ENCODE measurements at regions not wholly inside any gene's neighbourhood (a gene's known extent, or its start where the extent isn't known, plus 50 kb on each side); places are given as distances from the start of the nearest gene placed in this dataset.
A peak's percentile ranks its signal among the peaks of the same experiment; 100 is the strongest.

DNA sequence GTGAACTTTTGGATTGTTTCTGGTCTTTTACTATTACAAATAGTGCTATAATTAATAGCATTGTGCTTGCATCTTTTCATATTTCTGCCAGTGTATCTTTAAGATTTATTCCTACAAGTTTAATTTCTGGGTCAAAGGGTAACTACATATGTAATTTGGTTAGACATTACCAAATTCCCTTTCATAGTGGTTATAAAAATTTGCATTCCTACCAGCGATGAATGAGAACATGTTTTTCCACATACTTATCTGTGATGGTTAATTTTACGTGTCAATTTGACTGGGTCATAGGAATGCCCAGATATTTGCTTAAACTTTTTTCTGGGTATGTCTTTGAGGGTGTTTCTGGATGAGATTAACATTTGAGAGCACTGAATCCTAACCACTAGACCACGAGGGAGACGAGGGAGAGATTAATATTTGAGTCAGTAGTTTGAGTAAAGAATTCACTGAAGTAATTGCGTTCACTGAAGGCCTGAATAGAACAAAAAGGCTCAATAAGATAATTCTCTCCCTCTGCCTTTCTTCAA lies 132.3 kb upstream of the NEO1 start:
- no peaks in the 10 kb centered on the region for H3K9me3 ChIP-seq (ENCODE audit: insufficient read depth, low read length)
- no peak overlapping the region for H3K9ac ChIP-seq (ENCODE audit: low read length)
- no peak overlapping the region for H3K4me3 ChIP-seq (ENCODE audit: low read length)
- no peaks in the 10 kb centered on the region for H4K20me1 ChIP-seq (ENCODE audit: insufficient read depth, low read length)
- no peaks in the 10 kb centered on the region for H3K36me3 ChIP-seq (replicated peaks; ENCODE audit: low read depth, low read length)
- no peak for TF ChIP-seq EZH2phosphoT487 (IDR thresholded peaks at IDR 0.05; ENCODE audit: low read depth)
- TF ChIP-seq, protein P1, sequence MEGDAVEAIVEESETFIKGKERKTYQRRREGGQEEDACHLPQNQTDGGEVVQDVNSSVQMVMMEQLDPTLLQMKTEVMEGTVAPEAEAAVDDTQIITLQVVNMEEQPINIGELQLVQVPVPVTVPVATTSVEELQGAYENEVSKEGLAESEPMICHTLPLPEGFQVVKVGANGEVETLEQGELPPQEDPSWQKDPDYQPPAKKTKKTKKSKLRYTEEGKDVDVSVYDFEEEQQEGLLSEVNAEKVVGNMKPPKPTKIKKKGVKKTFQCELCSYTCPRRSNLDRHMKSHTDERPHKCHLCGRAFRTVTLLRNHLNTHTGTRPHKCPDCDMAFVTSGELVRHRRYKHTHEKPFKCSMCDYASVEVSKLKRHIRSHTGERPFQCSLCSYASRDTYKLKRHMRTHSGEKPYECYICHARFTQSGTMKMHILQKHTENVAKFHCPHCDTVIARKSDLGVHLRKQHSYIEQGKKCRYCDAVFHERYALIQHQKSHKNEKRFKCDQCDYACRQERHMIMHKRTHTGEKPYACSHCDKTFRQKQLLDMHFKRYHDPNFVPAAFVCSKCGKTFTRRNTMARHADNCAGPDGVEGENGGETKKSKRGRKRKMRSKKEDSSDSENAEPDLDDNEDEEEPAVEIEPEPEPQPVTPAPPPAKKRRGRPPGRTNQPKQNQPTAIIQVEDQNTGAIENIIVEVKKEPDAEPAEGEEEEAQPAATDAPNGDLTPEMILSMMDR (IDR thresholded peaks at IDR 0.05; ENCODE audit: low read depth, low read length): no peak
- no peak overlapping the region for H3K4me2 ChIP-seq (ENCODE audit: low read length)
- no peaks in the 10 kb centered on the region for H3K79me2 ChIP-seq (ENCODE audit: low read length)
- no peaks in the 10 kb centered on the region for H3K4me1 ChIP-seq (ENCODE audit: low read length)
- H3K27me3 ChIP-seq (ENCODE audit: low read depth, low read length): no peaks in the 10 kb centered on the region; the same call in 1 of the 2 replicates
- H2AFZ ChIP-seq (ENCODE audit: low read depth, low read length): 0 out of 2 replicates have a peak overlapping the region, but pooled peaks have one; percentile 13
- no peak overlapping the region for H3K27ac ChIP-seq (ENCODE audit: low read length)

DNA sequence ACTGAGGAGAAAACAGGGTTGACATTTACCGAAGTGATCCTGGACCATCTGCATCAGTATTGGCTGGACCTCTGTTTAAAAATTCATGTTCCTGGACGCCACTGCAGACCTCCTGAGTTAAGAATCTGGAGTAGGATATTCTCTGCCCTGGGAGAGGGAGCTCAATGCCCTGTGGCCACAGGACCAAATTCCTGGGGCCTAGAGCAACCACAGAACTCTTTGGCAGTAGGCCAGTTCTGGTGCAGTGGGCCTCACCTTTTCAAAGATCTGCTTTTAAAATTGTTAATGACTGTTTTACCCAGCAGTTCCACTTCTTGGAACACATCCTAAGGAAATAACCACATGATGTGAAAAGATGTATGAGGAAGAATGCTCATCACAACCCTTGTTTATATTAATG lies 133.3 kb upstream of the ADPGK start:
- TF ChIP-seq EZH2phosphoT487 (IDR thresholded peaks at IDR 0.05; ENCODE audit: low read depth): no peak
- TF ChIP-seq, protein P1 (IDR thresholded peaks at IDR 0.05; ENCODE audit: low read depth, low read length): no peak
- no peak overlapping the region for H2AFZ ChIP-seq (ENCODE audit: low read depth, low read length)
- no peaks in the 10 kb centered on the region for H3K79me2 ChIP-seq (ENCODE audit: low read length)
- H4K20me1 ChIP-seq (ENCODE audit: insufficient read depth, low read length): no peaks in the 10 kb centered on the region
- H3K27me3 ChIP-seq (ENCODE audit: low read depth, low read length): 0 out of 2 replicates have a peak, but pooled peaks cover 3% of the 10 kb centered on the region
- H3K27ac ChIP-seq (ENCODE audit: low read length): no peak overlapping the region
- H3K4me2 ChIP-seq (ENCODE audit: low read length): no peak overlapping the region
- H3K4me3 ChIP-seq (ENCODE audit: low read length): no peak overlapping the region
- H3K4me1 ChIP-seq (ENCODE audit: low read length): no peaks in the 10 kb centered on the region
- no peaks in the 10 kb centered on the region for H3K9me3 ChIP-seq (ENCODE audit: insufficient read depth, low read length)
- no peaks in the 10 kb centered on the region for H3K36me3 ChIP-seq (replicated peaks; ENCODE audit: low read depth, low read length)
- H3K9ac ChIP-seq (ENCODE audit: low read length): no peak overlapping the region

DNA sequence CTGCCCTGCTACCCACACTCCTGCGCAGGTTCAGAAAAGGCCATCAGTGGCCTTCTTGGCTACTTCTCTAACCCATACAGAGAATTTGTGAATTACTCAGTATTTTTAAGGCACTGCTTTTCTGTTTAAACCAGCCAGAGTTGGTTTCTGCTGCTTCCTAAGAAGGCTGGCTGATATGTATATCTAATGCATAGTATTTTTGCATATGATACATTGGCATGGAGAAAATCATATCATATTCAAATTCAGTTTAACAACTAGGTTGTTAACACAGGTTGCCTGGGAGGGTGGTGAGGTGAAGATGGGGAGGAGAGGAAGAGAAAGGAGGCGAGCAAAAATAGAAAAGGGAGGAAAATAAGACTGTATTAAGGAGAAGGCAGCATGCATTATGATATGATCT lies 132.8 kb upstream of the ADPGK start:
- no peak overlapping the region for H3K4me2 ChIP-seq (ENCODE audit: low read length)
- H3K9me3 ChIP-seq (ENCODE audit: insufficient read depth, low read length): no peaks in the 10 kb centered on the region
- no peaks in the 10 kb centered on the region for H3K4me1 ChIP-seq (ENCODE audit: low read length)
- TF ChIP-seq, protein P1 (IDR thresholded peaks at IDR 0.05; ENCODE audit: low read depth, low read length): no peak
- TF ChIP-seq EZH2phosphoT487 (IDR thresholded peaks at IDR 0.05; ENCODE audit: low read depth): no peak
- 0 out of 2 replicates have a peak, but pooled peaks cover 3% of the 10 kb centered on the region for H3K27me3 ChIP-seq (ENCODE audit: low read depth, low read length)
- no peaks in the 10 kb centered on the region for H3K36me3 ChIP-seq (replicated peaks; ENCODE audit: low read depth, low read length)
- H3K4me3 ChIP-seq (ENCODE audit: low read length): no peak overlapping the region
- H2AFZ ChIP-seq (ENCODE audit: low read depth, low read length): no peak overlapping the region
- no peak overlapping the region for H3K9ac ChIP-seq (ENCODE audit: low read length)
- no peak overlapping the region for H3K27ac ChIP-seq (ENCODE audit: low read length)
- no peaks in the 10 kb centered on the region for H3K79me2 ChIP-seq (ENCODE audit: low read length)
- H4K20me1 ChIP-seq (ENCODE audit: insufficient read depth, low read length): no peaks in the 10 kb centered on the region

DNA sequence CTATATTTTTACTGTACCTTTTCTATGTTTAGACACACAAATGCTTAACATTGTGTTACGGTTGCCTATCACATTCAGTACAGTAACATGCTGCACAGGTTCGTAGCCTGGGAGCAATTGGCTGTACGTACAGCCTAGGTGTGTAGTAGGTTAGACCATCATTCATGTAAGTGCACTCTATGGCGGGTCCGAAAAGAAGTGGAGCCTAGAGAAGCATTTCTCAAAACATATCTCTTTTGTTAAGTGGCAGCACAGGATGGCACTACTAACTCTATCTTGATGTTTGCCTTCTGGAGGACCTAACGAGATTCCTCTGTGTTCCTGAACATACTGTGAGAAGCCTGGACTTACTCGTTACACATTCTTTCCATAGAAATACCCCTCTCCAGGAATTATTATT lies 132.3 kb upstream of the ADPGK start:
- no peaks in the 10 kb centered on the region for H4K20me1 ChIP-seq (ENCODE audit: insufficient read depth, low read length)
- H3K4me2 ChIP-seq (ENCODE audit: low read length): no peak overlapping the region
- H2AFZ ChIP-seq (ENCODE audit: low read depth, low read length): no peak overlapping the region
- H3K36me3 ChIP-seq (replicated peaks; ENCODE audit: low read depth, low read length): no peaks in the 10 kb centered on the region
- no peak overlapping the region for H3K9ac ChIP-seq (ENCODE audit: low read length)
- no peak for TF ChIP-seq EZH2phosphoT487 (IDR thresholded peaks at IDR 0.05; ENCODE audit: low read depth)
- TF ChIP-seq, protein P1 (IDR thresholded peaks at IDR 0.05; ENCODE audit: low read depth, low read length): no peak
- no peaks in the 10 kb centered on the region for H3K4me1 ChIP-seq (ENCODE audit: low read length)
- H3K27me3 ChIP-seq (ENCODE audit: low read depth, low read length): 0 out of 2 replicates have a peak, but pooled peaks cover 3% of the 10 kb centered on the region
- H3K4me3 ChIP-seq (ENCODE audit: low read length): no peak overlapping the region
- no peak overlapping the region for H3K27ac ChIP-seq (ENCODE audit: low read length)
- no peaks in the 10 kb centered on the region for H3K9me3 ChIP-seq (ENCODE audit: insufficient read depth, low read length)
- H3K79me2 ChIP-seq (ENCODE audit: low read length): no peaks in the 10 kb centered on the region
